HG03432 (cell line): ENCODE measurements at regions not wholly inside any gene's neighbourhood (a gene's known extent, or its start where the extent isn't known, plus 50 kb on each side); places are given as distances from the start of the nearest gene placed in this dataset.
"Not testable (repeated sequence)": the region's sequence is repeated elsewhere in the genome, so short reads cannot be mapped to it uniquely, and the experiment has no call there.

Source experiments
- ATAC-seq: cut with Tn5 transposase; IDR thresholded peaks from one replicate; pipeline ENCODE4 v1.9.1; 2021; ENCODE audit warnings: mild to moderate bottlenecking, moderate library complexity; ENCODE audit not compliant: unreplicated experiment

GRCh38 chr5:6112538-6112937 lies 265.8 kb downstream of the MED10 start:
- ATAC-seq, result no peak

DNA sequence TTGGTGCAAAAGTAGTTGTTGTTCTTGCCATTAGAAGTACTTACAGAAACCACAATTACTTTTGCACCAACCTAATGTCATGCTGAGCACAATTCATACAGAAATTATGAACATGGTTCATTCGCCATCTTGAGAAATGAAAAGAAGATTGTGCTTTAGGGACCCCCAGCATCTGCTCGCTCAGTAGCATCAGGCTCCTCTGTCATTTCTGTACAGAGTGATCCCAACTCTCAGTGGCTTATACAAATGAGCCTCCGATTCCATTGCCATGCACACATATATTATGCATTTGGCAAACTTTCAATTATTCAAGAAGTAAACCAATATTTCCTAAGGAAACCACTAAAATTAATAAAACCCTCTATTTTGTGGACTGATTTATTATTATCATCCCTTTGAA lies 266.2 kb downstream of the MED10 start:
- no peak for ATAC-seq

GRCh38 chr5:6111131-6111530 lies 267.2 kb downstream of the MED10 start:
- no peak for ATAC-seq

GRCh38 chr5:6110441-6111005 lies 267.8 kb downstream of the MED10 start:
- ATAC-seq, result no peak

DNA sequence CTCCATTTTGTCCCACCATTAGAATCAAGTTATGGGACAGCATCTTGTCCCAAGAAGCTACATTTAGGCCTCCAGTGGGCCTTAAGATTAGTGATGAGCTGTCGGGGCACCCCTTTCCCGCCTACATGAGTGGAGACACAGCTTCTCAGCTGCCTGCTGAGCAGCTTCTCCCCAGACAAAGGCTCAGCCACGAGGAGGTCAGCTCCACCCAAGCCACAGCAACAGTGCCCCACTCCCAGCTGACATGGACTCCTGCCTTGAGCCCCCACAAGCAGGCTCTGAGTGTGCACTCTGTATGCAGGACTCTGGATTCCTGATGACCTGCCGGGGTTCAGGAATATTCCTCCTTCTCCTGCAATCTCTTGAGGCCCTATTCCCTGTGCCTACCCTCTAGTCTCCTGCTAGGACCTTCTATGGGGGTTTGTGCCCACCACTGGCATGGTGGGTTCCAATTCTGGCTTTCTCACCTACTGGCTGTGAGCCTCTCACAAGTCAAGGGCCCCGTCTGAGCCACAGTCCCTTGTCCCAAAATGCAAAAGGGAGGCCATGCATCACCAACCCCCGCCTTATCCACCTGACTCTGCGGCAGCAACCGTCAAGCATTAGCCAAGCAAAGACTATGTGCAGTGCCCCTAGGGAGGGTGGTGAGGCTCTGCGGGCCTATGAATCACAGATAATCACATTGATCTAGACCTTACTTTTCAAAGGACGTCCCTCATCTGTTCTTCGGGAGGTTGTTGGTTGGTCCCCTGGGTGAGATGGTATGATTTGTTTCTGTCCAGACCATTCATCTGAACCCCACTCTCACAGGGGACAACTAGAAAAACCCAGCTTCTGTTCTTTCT lies 269.1 kb downstream of the MED10 start:
- no peak for ATAC-seq

GRCh38 chr5:6108540-6108848 lies 269.9 kb downstream of the MED10 start:
- peak; percentile 54 for ATAC-seq

DNA sequence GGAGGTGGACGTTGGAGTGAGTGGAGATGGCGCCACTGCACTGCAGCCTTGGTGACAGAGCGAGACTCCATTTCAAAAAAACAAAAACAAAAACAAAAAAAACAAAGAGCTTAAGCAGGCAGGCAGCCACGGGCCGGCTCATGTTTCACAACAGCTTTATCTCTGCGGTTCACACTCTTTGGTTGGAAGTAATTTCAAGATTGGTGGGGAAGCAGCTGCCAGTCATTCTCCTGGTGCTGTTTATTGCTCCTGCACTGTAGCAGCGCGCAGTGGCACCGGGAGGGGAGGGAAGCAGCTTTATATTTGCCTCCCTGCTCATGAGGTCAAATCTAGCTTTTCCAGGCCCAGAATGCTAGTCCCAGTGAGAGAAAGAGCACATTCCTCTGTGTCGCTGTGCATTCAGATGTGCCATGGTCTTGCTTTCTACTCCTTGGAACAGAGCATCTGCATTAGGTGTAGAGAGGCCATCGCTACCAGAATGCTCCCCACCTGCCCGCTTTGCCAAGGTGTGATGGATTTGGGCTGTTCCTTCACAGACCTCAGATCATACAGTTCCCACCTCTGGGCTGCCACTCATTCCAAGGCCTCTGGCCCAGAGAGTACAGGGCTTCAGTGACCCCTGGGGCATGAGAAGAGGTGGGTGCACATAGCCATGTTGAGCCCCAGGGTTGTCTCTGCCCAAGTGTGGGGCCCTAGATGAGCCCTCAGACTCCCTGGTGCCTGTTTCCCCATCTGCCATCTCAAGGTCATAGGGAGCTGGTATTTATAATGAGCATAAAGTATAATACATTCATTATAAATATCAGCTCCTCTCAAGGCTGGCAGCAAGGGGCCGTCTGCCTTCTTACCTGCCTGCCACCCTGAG lies 270.4 kb downstream of the MED10 start:
- peak; percentile 8 for ATAC-seq

- ATAC-seq, result no peak
These were observed 271.6 kb downstream of the MED10 start for GRCh38 chr5:6106756-6107155.

GRCh38 chr5:6105320-6105719 lies 273.0 kb downstream of the MED10 start:
- ATAC-seq, result no peak

DNA sequence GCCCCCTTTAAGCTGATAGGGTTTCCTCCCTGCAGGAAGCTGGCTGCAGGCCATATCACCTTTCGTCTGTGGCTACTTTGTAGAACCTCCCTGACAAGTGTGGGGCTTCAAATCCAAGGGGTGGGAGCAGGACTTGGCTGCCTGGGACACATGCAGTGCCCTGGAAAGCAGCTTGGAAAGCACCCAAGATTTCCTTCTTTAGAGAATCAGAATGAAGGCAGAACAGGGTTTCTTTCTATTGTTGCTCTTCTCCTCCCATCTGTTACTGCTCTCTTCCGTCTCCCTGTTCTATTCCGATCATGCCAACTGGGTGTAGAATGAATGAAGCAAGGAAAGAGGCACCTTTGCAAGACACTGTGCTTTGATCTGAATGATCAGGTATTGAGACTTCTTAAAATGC lies 282.2 kb downstream of the MED10 start:
- no peak for ATAC-seq

DNA sequence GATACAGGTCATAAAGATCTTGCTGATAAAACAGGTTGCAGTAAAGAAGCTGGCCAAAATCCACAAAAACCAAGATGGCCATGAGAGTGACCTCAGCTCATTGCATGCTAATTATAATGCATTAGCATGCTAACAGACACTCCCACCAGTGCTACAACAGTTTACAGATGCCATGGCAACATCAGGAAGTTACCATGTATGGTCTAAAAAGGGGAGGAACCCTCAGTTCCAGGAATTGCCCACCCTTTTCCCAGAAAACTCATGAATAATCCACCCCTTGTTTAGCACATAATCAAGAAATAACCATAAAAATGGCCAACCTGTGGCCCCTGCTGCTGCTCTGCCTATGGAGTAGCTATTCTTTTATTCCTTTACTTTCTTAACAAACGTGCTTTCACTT lies 284.2 kb downstream of the MED10 start:
- ATAC-seq, result not testable (repeated sequence)

DNA sequence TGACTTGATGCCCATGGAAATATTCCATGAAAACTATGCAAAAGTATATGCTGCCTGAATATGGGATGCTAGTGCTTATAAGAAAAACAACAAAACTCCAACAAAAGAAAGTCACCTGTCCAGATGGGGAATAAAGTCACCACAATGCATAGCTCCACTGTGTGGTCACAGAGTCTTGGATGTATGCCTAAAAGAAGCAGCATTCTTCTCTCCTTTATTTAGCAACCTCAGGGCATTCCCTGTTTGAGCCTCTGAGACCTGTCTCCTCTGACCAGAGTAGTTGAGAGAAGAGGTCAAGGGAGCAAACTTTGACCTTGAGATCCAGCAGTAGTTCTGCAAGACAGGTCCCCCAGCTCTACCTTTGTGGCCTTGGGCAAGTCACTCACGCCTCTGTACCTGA lies 287.5 kb downstream of the MED10 start:
- ATAC-seq, result no peak

GRCh38 chr5:6090079-6090654 lies 288.2 kb downstream of the MED10 start:
- no peak for ATAC-seq

GRCh38 chr5:6088706-6089105 lies 289.6 kb downstream of the MED10 start:
- no peak for ATAC-seq

DNA sequence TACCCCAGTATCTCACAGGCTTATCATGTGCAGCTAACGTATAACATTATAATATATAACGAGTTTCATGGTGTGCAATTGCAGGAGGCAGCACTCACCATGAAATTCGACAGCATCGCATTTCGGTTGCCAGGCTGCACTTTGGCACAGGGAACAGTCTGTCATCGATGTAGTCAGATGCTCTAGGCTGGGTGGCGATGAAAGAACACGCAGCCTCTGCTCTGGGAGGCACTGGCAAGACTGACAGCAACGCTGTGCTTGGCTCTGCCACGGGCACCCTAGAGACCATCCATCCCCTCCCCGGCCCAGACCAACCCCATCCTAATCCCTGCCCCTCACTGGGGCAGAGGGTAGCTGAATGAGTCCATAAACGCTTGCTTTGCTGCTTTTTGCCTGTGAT lies 290.8 kb downstream of the MED10 start:
- no peak for ATAC-seq

GRCh38 chr5:6086871-6087270 lies 291.5 kb downstream of the MED10 start:
- ATAC-seq, result no peak

DNA sequence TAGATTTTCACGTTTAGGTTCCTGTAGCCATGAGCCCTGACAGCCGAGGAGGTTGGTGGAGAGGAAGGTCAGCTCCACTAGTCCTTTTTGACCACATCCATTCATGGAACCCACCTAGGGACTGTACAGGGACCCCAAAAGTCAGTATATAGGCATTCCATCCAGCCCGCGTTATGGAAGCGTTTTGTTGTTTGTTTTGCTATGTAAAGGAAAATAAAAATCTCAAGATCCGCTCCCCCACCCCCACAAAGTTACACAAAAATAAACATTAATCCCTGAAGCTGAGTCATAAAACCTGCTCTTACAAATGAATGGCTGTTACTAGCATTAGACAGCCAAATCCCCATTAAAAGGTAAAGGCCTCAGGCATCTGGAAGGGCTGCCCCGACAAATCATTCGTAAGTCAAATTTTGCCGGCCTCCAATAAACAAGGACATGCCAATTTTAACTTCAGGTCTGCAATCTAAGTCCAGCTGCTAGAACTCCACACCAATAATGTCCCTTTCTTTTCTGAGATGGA lies 292.9 kb downstream of the MED10 start:
- ATAC-seq, result no peak

- ATAC-seq, result no peak
These were observed 293.5 kb downstream of the MED10 start for GRCh38 chr5:6084836-6085235.

DNA sequence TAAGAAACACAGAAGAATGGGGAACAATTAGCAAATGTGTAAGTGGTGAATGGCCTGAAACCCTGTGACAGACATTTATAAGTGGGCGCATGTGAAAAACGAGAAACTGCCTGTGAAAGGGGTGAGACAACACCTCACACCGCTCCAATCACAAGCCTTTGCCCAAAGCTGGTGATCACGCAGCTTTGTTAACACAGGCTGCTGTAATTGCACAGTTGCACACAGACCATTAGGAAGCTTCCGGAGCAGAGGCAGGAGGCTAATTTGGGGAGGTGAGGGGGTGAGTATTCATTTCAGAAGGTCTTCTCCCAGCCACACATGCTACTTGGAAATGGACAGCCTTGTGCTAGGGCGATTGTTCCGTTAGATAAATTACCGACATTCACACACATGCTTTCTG lies 294.0 kb downstream of the MED10 start:
- ATAC-seq, result no peak

GRCh38 chr5:6083311-6083978 lies 294.9 kb downstream of the MED10 start:
- no peak for ATAC-seq

GRCh38 chr5:6082685-6083084 lies 295.7 kb downstream of the MED10 start:
- ATAC-seq, result no peak
